Smooth muscle cell (in vitro differentiated cells): ENCODE measurements at regions not wholly inside any gene's neighbourhood (a gene's known extent, or its start where the extent isn't known, plus 50 kb on each side); places are given as distances from the start of the nearest gene placed in this dataset.

Experiments used
- DNase-seq: peaks from one replicate; lab custom pipeline; 2025; ENCODE audit not compliant: unreplicated experiment; lab: John Stamatoyannopoulos, UW
- H2AFZ ChIP-seq: fragments of 200-600 bp; sonication (generic); 2 replicates; pipeline ENCODE4 v1.6.0; 2016; ENCODE audit warnings: antibody characterized with exemption, low read depth, mild to moderate bottlenecking
- H3F3A ChIP-seq: fragments of 200-600 bp; sonication (generic); 2 replicates; pipeline ENCODE4 v1.6.0; 2017; ENCODE audit warnings: antibody characterized with exemption, low read depth
- H3K27ac ChIP-seq: fragments of 200-600 bp; sonication (generic); 2 replicates; pipeline ENCODE4 v1.5.1; 2016; ENCODE audit warnings: low read depth, mild to moderate bottlenecking
- H3K27me3 ChIP-seq: fragments of 200-600 bp; sonication (generic); 2 replicates; pipeline ENCODE4 v1.6.1; 2016; ENCODE audit warnings: low read depth, mild to moderate bottlenecking
- H3K36me3 ChIP-seq: fragments of 200-600 bp; sonication (generic); 2 replicates; pipeline ENCODE4 v1.5.1; 2016; ENCODE audit warnings: low read depth
- H3K4me1 ChIP-seq: fragments of 200-600 bp; sonication (generic); 2 replicates; pipeline ENCODE4 v1.5.1; 2016; ENCODE audit warnings: low read depth
- H3K4me2 ChIP-seq: fragments of 200-600 bp; sonication (generic); 2 replicates; pipeline ENCODE4 v1.6.0; 2016; ENCODE audit warnings: mild to moderate bottlenecking
- H3K4me3 ChIP-seq: fragments of 200-600 bp; sonication (generic); 2 replicates; pipeline ENCODE4 v1.5.1; 2016; ENCODE audit warnings: mild to moderate bottlenecking
- H3K79me2 ChIP-seq: fragments of 200-600 bp; sonication (generic); 2 replicates; pipeline ENCODE4 v1.6.0; 2016; ENCODE audit warnings: low read depth, mild to moderate bottlenecking
- H3K9ac ChIP-seq: fragments of 200-600 bp; sonication (generic); 2 replicates; pipeline ENCODE4 v1.6.0; 2016; ENCODE audit warnings: low read depth
- H3K9me3 ChIP-seq: fragments of 200-600 bp; sonication (generic); replicated peaks from 2 replicates; pipeline ENCODE4 v1.5.1; 2016; ENCODE audit warnings: low read depth
- H4K20me1 ChIP-seq: fragments of 200-600 bp; sonication (generic); 2 replicates; pipeline ENCODE4 v1.6.0; 2016; ENCODE audit warnings: low read depth
- WGBS: methylation state at CpG from one replicate; pipeline ENCODE4 v1.1.7; 2016; ENCODE audit warnings: low lambda C conversion rate; 5-methylcytosine and 5-hydroxymethylcytosine counted together
- TF ChIP-seq, protein P1 (sequence below): fragments of 200-600 bp; sonication (generic); IDR thresholded peaks from 2 replicates; pipeline ENCODE4 v1.5.1; 2017; ENCODE audit warnings: borderline replicate concordance, mild to moderate bottlenecking, antibody characterized with exemption; ENCODE audit not compliant: insufficient read depth, poor library complexity, severe bottlenecking

DNA sequence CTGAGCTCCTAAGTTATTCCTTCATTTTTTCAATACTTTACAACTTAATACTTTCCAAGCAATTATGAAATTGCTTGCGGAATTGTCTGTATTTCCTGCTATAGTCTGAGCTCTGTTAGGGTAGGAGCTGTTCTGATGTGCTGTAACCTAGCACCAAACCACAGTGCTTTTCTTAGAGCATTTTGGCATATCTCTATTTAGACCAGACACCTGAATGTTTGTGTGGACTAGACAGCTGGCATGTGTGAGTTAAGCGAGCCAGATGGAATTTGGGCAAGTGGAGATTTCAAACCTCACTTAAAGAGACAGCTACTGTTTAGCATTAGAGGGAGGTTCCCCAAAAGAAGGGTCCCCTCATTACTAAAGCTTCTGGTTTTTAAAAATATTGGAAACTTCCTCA is 106.1 kb downstream of the RWDD3 start:
- H3K4me3 ChIP-seq, result no peak overlapping the region
- no peaks in the 10 kb centered on the region for H3K9me3 ChIP-seq
- H3K9ac ChIP-seq, result no peak overlapping the region
- no peaks in the 10 kb centered on the region for H3F3A ChIP-seq
- H3K79me2 ChIP-seq, result no peaks in the 10 kb centered on the region
- TF ChIP-seq, protein P1, sequence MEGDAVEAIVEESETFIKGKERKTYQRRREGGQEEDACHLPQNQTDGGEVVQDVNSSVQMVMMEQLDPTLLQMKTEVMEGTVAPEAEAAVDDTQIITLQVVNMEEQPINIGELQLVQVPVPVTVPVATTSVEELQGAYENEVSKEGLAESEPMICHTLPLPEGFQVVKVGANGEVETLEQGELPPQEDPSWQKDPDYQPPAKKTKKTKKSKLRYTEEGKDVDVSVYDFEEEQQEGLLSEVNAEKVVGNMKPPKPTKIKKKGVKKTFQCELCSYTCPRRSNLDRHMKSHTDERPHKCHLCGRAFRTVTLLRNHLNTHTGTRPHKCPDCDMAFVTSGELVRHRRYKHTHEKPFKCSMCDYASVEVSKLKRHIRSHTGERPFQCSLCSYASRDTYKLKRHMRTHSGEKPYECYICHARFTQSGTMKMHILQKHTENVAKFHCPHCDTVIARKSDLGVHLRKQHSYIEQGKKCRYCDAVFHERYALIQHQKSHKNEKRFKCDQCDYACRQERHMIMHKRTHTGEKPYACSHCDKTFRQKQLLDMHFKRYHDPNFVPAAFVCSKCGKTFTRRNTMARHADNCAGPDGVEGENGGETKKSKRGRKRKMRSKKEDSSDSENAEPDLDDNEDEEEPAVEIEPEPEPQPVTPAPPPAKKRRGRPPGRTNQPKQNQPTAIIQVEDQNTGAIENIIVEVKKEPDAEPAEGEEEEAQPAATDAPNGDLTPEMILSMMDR, result no peak
- H3K4me2 ChIP-seq, result no peak overlapping the region
- no peaks in the 10 kb centered on the region for H3K27me3 ChIP-seq
- no peaks in the 10 kb centered on the region for H3K36me3 ChIP-seq
- H2AFZ ChIP-seq, result no peak overlapping the region
- 62% methylated on average over 2 of the region's 2 CpGs for WGBS
- DNase-seq, result no peak
- H4K20me1 ChIP-seq, result no peaks in the 10 kb centered on the region
- H3K4me1 ChIP-seq, result no peaks in the 10 kb centered on the region
- no peak overlapping the region for H3K27ac ChIP-seq

DNA sequence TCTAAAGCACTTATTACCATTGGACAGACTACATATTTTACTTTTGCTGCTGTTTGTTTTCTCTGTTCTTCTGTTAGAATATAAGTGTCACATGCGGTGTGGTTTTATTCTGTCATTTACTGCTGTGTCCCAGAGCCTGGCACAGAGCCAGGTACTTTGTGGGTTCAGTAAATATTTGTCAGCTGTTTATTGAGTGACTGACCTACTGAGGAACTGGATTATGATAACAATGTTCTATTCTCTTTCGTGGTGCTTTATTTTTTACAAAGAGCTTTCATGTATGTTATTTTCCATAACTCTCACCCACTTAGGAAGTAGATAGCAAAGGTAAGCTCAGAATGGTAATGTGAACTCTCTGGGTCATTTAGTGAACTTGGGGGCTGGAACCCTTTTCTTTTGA is 118.8 kb downstream of the RWDD3 start:
- H3K9me3 ChIP-seq, result no peaks in the 10 kb centered on the region
- DNase-seq, result no peak
- peaks cover 9% of the 10 kb centered on the region for H3K4me1 ChIP-seq
- TF ChIP-seq, protein P1, result no peak
- H3K4me3 ChIP-seq, result no peak overlapping the region
- no peak overlapping the region for H2AFZ ChIP-seq
- WGBS, result 85% methylated on average over 2 of the region's 2 CpGs
- no peaks in the 10 kb centered on the region for H3K36me3 ChIP-seq
- no peak overlapping the region for H3K27ac ChIP-seq
- H3K4me2 ChIP-seq, result no peak overlapping the region
- no peak overlapping the region for H3K9ac ChIP-seq
- H3K27me3 ChIP-seq, result peaks cover 13% of the 10 kb centered on the region
- H3F3A ChIP-seq, result no peaks in the 10 kb centered on the region
- H3K79me2 ChIP-seq, result no peaks in the 10 kb centered on the region
- H4K20me1 ChIP-seq, result no peaks in the 10 kb centered on the region

DNA sequence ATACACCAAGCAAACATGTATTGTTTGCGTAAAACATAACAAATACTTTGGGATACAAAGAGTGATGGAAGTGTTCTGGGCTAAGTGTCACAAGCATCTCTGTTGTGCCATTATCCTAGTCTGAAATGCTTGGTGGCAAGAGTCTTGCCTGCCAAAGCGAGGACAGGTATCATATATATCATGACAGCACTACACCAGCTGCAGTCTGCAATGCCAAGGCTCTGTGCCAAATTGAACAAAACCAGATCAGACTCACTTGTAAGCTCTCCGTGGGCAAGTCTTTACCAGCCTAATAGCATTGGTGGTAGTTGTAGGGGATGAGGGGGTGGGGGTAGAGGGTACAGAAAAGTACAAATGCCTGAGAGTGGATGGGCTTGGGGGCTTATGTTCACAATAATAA is 119.2 kb downstream of the RWDD3 start:
- TF ChIP-seq, protein P1, result no peak
- H3F3A ChIP-seq, result no peaks in the 10 kb centered on the region
- 58% methylated on average over 3 of the region's 3 CpGs for WGBS
- no peak overlapping the region for H2AFZ ChIP-seq
- peaks cover 9% of the 10 kb centered on the region for H3K4me1 ChIP-seq
- H4K20me1 ChIP-seq, result no peaks in the 10 kb centered on the region
- H3K4me3 ChIP-seq, result no peak overlapping the region
- H3K9me3 ChIP-seq, result no peaks in the 10 kb centered on the region
- no peaks in the 10 kb centered on the region for H3K79me2 ChIP-seq
- no peak overlapping the region for H3K27ac ChIP-seq
- H3K4me2 ChIP-seq, result no peak overlapping the region
- no peak for DNase-seq
- H3K27me3 ChIP-seq, result peaks cover 13% of the 10 kb centered on the region
- H3K9ac ChIP-seq, result no peak overlapping the region
- no peaks in the 10 kb centered on the region for H3K36me3 ChIP-seq

DNA sequence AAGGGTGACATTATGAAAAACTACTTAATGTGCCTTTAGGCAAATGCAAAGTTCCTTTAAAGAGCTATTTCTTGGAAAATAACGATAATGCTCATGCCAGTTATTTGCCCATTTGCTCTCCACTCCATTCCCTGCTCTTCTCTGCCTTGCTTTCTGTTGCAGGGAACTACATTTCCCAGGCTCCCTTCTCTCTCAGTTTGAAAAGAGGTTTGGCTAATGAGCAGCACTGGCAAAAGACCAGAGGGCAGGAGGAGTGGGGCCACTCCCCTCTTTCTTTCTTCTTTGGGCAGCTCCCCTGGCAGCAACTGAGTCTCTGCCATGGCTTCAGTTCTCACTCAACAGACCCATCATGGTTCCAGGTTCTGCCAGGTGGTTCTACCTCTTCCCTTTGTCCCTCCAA is 130.5 kb downstream of the RWDD3 start:
- WGBS, result 90% methylated on average over 1 of the region's 1 CpG
- H2AFZ ChIP-seq, result no peak overlapping the region
- H3K9me3 ChIP-seq, result no peaks in the 10 kb centered on the region
- DNase-seq, result no peak
- H3K27ac ChIP-seq, result no peak overlapping the region
- H3K9ac ChIP-seq, result no peak overlapping the region
- H3K4me3 ChIP-seq, result no peak overlapping the region
- no peaks in the 10 kb centered on the region for H3K36me3 ChIP-seq
- no peaks in the 10 kb centered on the region for H3K79me2 ChIP-seq
- no peaks in the 10 kb centered on the region for H3K4me1 ChIP-seq
- H3F3A ChIP-seq, result no peaks in the 10 kb centered on the region
- H3K4me2 ChIP-seq, result no peak overlapping the region
- no peaks in the 10 kb centered on the region for H4K20me1 ChIP-seq
- no peaks in the 10 kb centered on the region for H3K27me3 ChIP-seq
- TF ChIP-seq, protein P1, result no peak
